Right lobe of liver (tissue), 4 donors: ENCODE measurements at regions not wholly inside any gene's neighbourhood (a gene's known extent, or its start where the extent isn't known, plus 50 kb on each side); places are given as distances from the start of the nearest gene placed in this dataset.

Experiments used
- POLR2A ChIP-seq: fragments of 450-650 bp; IDR thresholded peaks from one replicate; pipeline ENCODE4 v1.6.1; 2017; ENCODE audit warnings: antibody characterized with exemption, mild to moderate bottlenecking
- TF ChIP-seq, protein P1 (sequence below), 4 donors: fragments of 200-600 bp in 3 of 4; fragments of 450-650 bp in 1 of 4; IDR thresholded peaks; one replicate each; pipeline versions ENCODE4 v1.5.1 to v1.8.0; 2016 to 2022; ENCODE audit warnings: antibody characterized with exemption in 4 of 4, mild to moderate bottlenecking in 2 of 4
- donor health status: DM: no; HTN: no; CAD: no.
- donor health status: DM: no; HTN: no; CAD: no.
- donor health status: DM: no; HTN: yes; CAD: no.

DNA sequence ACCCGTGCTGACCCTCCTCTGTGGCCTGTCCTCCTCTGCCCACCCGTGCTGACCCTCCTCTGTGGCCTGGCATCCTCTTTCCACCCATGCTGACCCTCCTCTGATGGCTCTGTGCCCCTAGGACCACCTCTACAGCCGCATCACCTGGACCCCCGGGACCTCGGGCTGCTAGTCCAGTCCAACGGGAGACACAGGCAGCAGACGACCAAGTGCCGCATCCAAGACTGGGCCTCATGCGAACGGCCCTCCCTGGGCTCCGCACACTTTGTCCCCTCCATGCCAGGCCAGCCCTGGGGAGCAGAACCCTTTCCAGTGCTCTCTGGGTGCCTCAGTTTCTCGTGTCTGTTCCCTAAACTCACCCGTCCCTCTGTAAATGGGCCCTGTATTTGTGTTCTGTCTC, 107.2 kb upstream of the RNF32 start:
- TF ChIP-seq, protein P1, sequence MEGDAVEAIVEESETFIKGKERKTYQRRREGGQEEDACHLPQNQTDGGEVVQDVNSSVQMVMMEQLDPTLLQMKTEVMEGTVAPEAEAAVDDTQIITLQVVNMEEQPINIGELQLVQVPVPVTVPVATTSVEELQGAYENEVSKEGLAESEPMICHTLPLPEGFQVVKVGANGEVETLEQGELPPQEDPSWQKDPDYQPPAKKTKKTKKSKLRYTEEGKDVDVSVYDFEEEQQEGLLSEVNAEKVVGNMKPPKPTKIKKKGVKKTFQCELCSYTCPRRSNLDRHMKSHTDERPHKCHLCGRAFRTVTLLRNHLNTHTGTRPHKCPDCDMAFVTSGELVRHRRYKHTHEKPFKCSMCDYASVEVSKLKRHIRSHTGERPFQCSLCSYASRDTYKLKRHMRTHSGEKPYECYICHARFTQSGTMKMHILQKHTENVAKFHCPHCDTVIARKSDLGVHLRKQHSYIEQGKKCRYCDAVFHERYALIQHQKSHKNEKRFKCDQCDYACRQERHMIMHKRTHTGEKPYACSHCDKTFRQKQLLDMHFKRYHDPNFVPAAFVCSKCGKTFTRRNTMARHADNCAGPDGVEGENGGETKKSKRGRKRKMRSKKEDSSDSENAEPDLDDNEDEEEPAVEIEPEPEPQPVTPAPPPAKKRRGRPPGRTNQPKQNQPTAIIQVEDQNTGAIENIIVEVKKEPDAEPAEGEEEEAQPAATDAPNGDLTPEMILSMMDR (IDR thresholded peaks at IDR 0.05) = no peak
- no peak for TF ChIP-seq POLR2A
